ENCODE measurements at regions not wholly inside any gene's neighbourhood (a gene's known extent, or its start where the extent isn't known, plus 50 kb on each side); places are given as distances from the start of the nearest gene placed in this dataset.

DNA sequence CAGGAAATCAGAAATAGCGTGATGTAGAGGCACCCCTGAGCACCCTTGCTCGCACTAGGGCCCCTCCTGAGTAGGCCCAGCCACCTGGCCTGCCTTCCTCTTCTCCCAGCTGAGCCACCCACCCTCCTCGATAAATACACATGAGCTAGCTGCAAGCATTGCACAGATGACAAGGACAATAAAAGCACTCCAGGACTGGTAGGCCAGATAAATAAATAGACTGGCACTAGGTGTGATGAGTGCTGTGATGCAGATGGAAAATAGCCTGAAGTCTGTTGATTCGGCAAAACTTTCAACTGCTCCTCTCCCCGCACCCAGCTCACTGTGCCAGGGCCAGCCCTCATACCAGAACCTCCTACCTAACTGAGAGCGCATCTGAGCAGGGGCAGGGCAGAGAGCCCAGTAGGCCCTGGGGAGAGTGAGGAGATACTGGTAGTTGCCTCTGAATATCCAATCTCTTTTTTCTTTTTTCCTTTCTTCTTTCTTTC is 54.5 kb upstream of the GPI start:
- DNase-seq (ENCODE audit: extremely low read depth, insufficient read length): no peak
- TF ChIP-seq, protein P1, sequence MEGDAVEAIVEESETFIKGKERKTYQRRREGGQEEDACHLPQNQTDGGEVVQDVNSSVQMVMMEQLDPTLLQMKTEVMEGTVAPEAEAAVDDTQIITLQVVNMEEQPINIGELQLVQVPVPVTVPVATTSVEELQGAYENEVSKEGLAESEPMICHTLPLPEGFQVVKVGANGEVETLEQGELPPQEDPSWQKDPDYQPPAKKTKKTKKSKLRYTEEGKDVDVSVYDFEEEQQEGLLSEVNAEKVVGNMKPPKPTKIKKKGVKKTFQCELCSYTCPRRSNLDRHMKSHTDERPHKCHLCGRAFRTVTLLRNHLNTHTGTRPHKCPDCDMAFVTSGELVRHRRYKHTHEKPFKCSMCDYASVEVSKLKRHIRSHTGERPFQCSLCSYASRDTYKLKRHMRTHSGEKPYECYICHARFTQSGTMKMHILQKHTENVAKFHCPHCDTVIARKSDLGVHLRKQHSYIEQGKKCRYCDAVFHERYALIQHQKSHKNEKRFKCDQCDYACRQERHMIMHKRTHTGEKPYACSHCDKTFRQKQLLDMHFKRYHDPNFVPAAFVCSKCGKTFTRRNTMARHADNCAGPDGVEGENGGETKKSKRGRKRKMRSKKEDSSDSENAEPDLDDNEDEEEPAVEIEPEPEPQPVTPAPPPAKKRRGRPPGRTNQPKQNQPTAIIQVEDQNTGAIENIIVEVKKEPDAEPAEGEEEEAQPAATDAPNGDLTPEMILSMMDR (IDR thresholded peaks at IDR 0.05; ENCODE audit: insufficient read depth, low read length, poor library complexity, severe bottlenecking): no peak
- Histone ChIP-seq H3K27me3 (replicated peaks; ENCODE audit: control insufficient read depth, insufficient read depth, low read length) (no peaks in the 10 kb centered on the region), H3K4me3 (replicated peaks; ENCODE audit: low read depth, low read length) (no peak overlapping the region), H3K36me3 (ENCODE audit: control insufficient read depth, insufficient read depth, low read length) (no peaks in the 10 kb centered on the region)

DNA sequence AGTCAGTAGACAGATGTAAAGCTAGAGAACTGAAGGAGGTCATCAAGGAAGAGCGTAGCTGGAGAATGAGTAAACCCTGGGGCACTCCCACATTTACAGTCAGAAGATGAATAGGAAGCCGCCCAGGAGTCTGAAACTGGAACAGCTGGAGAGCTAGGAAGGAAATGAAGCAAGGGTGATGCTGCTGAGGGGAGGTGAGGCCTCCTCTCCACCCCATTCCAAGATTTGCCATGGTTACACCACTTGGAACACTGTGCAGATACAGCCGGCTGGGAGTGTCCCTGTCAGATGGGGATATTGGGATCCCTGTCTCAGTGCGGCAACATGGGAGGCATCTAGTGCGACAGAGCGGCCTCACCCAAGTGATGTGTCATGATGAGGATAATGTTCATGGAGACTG is 51.8 kb upstream of the GPI start:
- Histone ChIP-seq H3K27me3 (replicated peaks; ENCODE audit: control insufficient read depth, insufficient read depth, low read length) (no peaks in the 10 kb centered on the region), H3K36me3 (ENCODE audit: control insufficient read depth, insufficient read depth, low read length) (no peaks in the 10 kb centered on the region; the same call in 1 of the 2 replicates), H3K4me3 (replicated peaks; ENCODE audit: low read depth, low read length) (no peak overlapping the region)
- no peak for DNase-seq (ENCODE audit: extremely low read depth, insufficient read length)
- TF ChIP-seq, protein P1 (IDR thresholded peaks at IDR 0.05; ENCODE audit: insufficient read depth, low read length, poor library complexity, severe bottlenecking): no peak

DNA sequence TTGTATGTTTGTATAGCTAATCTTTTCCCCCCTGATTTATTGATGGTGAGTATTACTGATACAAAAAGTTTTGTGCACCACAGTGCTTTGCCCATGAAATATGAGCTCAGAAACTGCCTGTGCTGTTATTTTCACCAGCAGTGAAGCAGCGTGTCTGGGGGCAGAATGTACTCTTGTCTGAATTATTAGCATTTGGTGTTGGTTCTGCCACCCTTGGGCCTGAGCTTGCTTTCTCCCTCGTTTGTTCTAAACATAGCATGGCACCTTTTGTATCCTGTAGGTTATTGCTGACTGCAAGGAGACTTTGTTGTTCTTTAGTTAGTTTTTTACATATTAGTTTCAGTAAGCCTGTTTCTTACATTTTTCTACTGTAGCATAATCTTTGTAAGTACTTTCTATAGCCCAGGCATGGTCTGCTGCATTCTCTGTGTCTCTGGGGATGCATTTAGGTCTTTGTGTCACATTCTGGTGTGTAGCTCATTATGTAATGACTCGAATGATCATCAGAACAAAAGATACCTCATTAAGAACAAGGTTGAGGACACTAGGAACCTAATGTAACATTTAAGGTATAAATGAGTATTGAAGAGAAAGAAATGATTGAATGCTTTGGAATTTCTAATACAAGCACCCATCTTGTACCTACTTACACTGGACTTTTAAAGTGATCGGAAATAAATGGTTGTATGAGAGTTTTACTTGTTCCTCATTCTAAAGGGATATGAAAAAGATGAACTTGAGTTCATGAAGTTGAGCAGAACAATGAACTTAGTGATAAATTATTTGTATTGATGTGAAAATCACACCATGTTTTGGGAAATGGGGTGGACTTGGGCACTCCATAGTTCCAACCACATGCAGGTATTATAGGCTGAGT is 50.3 kb upstream of the GPI start:
- TF ChIP-seq, protein P1 (IDR thresholded peaks at IDR 0.05; ENCODE audit: insufficient read depth, low read length, poor library complexity, severe bottlenecking): no peak
- Histone ChIP-seq H3K27me3 (replicated peaks; ENCODE audit: control insufficient read depth, insufficient read depth, low read length) (no peaks in the 10 kb centered on the region), H3K36me3 (ENCODE audit: control insufficient read depth, insufficient read depth, low read length) (no peaks in the 10 kb centered on the region; the same call in 1 of the 2 replicates), H3K4me3 (replicated peaks; ENCODE audit: low read depth, low read length) (no peak overlapping the region)
- DNase-seq (ENCODE audit: extremely low read depth, insufficient read length): peak; percentile 37
